GM12878 (cell line): ENCODE measurements at regions not wholly inside any gene's neighbourhood (a gene's known extent, or its start where the extent isn't known, plus 50 kb on each side); places are given as distances from the start of the nearest gene placed in this dataset.

Experiments used
- ATAC-seq: fragments of 200-7000 bp; cut with Tn5 transposase; 3 replicates; pipeline ENCODE4 v1.9.1; 2020; ENCODE audit warnings: mild to moderate bottlenecking, moderate library complexity
- BruUV-seq: library from RNA; stranded (reverse); fragments of 400-500 nt; replicated peaks from 2 replicates; lab custom pipeline; 2021; lab: Mats Ljungman, UMichigan
- CTCF ChIA-PET: fragments of 300-600 bp; sonication (Branson Sonifier 250); formaldehyde crosslinking; extraction: SDS; loops from one replicate; lab custom pipeline; 2021; ENCODE audit warnings: inconsistent platforms; lab: Yijun Ruan, JAX
- POLR2A ChIA-PET: fragments of 350-600 bp; formaldehyde crosslinking; extraction: SDS; loops from one replicate; lab custom pipeline; 2021; ENCODE audit warnings: inconsistent platforms; lab: Charles Lee
- RAD21 ChIA-PET: fragments of 300-600 bp; sonication (Branson Sonifier 250); formaldehyde crosslinking; loops from one replicate; lab custom pipeline; 2023; ENCODE audit warnings: antibody characterized with exemption; ENCODE audit not compliant: unreplicated experiment; lab: Charles Lee
- SMC1A ChIA-PET: fragments of 300-600 bp; sonication (Branson Sonifier 250); formaldehyde crosslinking; loops from one replicate; lab custom pipeline; 2023; ENCODE audit not compliant: unreplicated experiment, uncharacterized antibody; lab: Charles Lee
- DNase-seq: peaks from one replicate; pipeline ENCODE4 v3.0.0-alpha.2; 2011; ENCODE audit warnings: low read depth, low spot score
- FAIRE-seq: peaks from 3 replicates; lab custom pipeline; 2011; peaks lifted over from hg19 to GRCh38; lab: Jason Lieb, UNC
- H2AFZ ChIP-seq: 2 replicates; pipeline ENCODE4 v1.6.0; 2011; ENCODE audit warnings: low read depth, low read length, control low read depth; ENCODE audit not compliant: control insufficient read depth
- H3K27ac ChIP-seq: 2 replicates; pipeline ENCODE4 v1.5.1; 2011; ENCODE audit warnings: control low read depth; ENCODE audit not compliant: control insufficient read depth, insufficient read depth
- H3K27me3 ChIP-seq, 2 experiments: replicated peaks in 1 of 2; 2 replicates each; pipeline versions ENCODE4 v1.6.0 to v1.6.1; 2011; ENCODE audit warnings: low read length in 1 of 2; ENCODE audit not compliant: control insufficient read depth in 2 of 2, insufficient read depth in 2 of 2
- H3K36me3 ChIP-seq, 2 experiments: 2 replicates each; pipeline ENCODE4 v1.5.1; 2011; ENCODE audit warnings: low read length in 1 of 2; ENCODE audit not compliant: control insufficient read depth in 2 of 2, insufficient read depth in 2 of 2
- H3K4me1 ChIP-seq: 2 replicates; pipeline ENCODE4 v1.6.1; 2011; ENCODE audit warnings: mild to moderate bottlenecking, low read length, moderate library complexity, mixed read lengths; ENCODE audit not compliant: control insufficient read depth, insufficient read depth
- H3K4me2 ChIP-seq: 2 replicates; pipeline ENCODE4 v1.6.0; 2011; ENCODE audit warnings: control low read depth; ENCODE audit not compliant: control insufficient read depth, insufficient read depth
- H3K4me3 ChIP-seq: fragments of 200-600 bp; sonication (generic); 2 replicates; pipeline ENCODE4 v1.5.1; 2016
- H3K79me2 ChIP-seq: 2 replicates; pipeline ENCODE4 v1.6.0; 2011; ENCODE audit warnings: low read length; ENCODE audit not compliant: control insufficient read depth, insufficient read depth
- H3K9ac ChIP-seq: 2 replicates; pipeline ENCODE4 v1.8.0; 2011; ENCODE audit warnings: low read length, control low read depth, mixed read lengths; ENCODE audit not compliant: control insufficient read depth, insufficient read depth
- H3K9me3 ChIP-seq: replicated peaks from 3 replicates; pipeline ENCODE4 v1.5.1; 2011; ENCODE audit warnings: mild to moderate bottlenecking, low read length; ENCODE audit not compliant: control insufficient read depth, insufficient read depth
- H4K20me1 ChIP-seq: 2 replicates; pipeline ENCODE4 v1.6.0; 2011; ENCODE audit not compliant: control insufficient read depth, insufficient read depth
- BACH1 ChIP-seq: fragments of 450-650 bp; IDR thresholded peaks from 2 replicates; pipeline ENCODE4 v1.6.1; 2017; ENCODE audit warnings: mild to moderate bottlenecking, borderline replicate concordance
- BHLHE40 ChIP-seq, 2 experiments: fragments of 450-650 bp in 1 of 2; IDR thresholded peaks; 2 replicates each; pipeline ENCODE4 v1.6.1; 2011 to 2017; ENCODE audit warnings: low read depth in 2 of 2, borderline replicate concordance in 1 of 2, improper control_type of control experiment in 1 of 2, low read length in 1 of 2, mild to moderate bottlenecking in 1 of 2
- BMI1 ChIP-seq: fragments of 450-650 bp; IDR thresholded peaks from 2 replicates; pipeline ENCODE4 v1.6.1; 2016; ENCODE audit warnings: mild to moderate bottlenecking, moderate library complexity, borderline replicate concordance
- EGR1 ChIP-seq, 2 experiments: IDR thresholded peaks; 1 replicate in 1 of 2; 2 replicates in 1 of 2; pipeline ENCODE4 v1.6.1; 2011 to 2012; ENCODE audit warnings: low read depth in 2 of 2, low read length in 2 of 2, borderline replicate concordance in 1 of 2, mild to moderate bottlenecking in 1 of 2, moderate library complexity in 1 of 2
- LARP7 ChIP-seq: fragments of 450-650 bp; IDR thresholded peaks from 2 replicates; pipeline ENCODE4 v1.6.1; 2017; ENCODE audit warnings: mild to moderate bottlenecking
- MTA2 ChIP-seq: fragments of 450-650 bp; IDR thresholded peaks from 2 replicates; pipeline ENCODE4 v1.6.1; 2016; ENCODE audit warnings: low read depth, mild to moderate bottlenecking, moderate library complexity
- PKNOX1 ChIP-seq: fragments of 450-650 bp; IDR thresholded peaks from 2 replicates; pipeline ENCODE4 v1.6.1; 2016; ENCODE audit warnings: mild to moderate bottlenecking
- POU2F2 ChIP-seq: IDR thresholded peaks from 3 replicates; pipeline ENCODE4 v1.6.1; 2011; ENCODE audit warnings: low read depth, mild to moderate bottlenecking, low read length, borderline replicate concordance
- PRDM15 ChIP-seq: fragments of 450-650 bp; formaldehyde crosslinking; IDR thresholded peaks from 2 replicates; pipeline ENCODE4 v1.4.0; 2020; ENCODE audit warnings: mild to moderate bottlenecking, moderate library complexity
- RAD21 ChIP-seq: IDR thresholded peaks from 2 replicates; pipeline ENCODE4 v1.6.1; 2011; ENCODE audit warnings: mild to moderate bottlenecking, low read depth, low read length, moderate library complexity; ENCODE audit not compliant: insufficient read depth
- SIX5 ChIP-seq: IDR thresholded peaks from 2 replicates; pipeline ENCODE4 v1.6.1; 2011; ENCODE audit warnings: mild to moderate bottlenecking, low read depth, low read length, moderate library complexity; ENCODE audit not compliant: severe bottlenecking
- SKIL ChIP-seq: fragments of 450-650 bp; IDR thresholded peaks from 2 replicates; pipeline ENCODE4 v1.6.1; 2017; ENCODE audit warnings: mild to moderate bottlenecking, low read depth, inconsistent platforms; ENCODE audit not compliant: poor library complexity, severe bottlenecking
- SMAD5 ChIP-seq: IDR thresholded peaks from 2 replicates; pipeline ENCODE4 v1.6.1; 2016; ENCODE audit warnings: antibody characterized with exemption, low read depth
- SMC3 ChIP-seq: IDR thresholded peaks from 2 replicates; pipeline ENCODE4 v1.6.1; 2011; ENCODE audit warnings: low read length, improper control_type of control experiment, borderline replicate concordance
- WGBS: methylation state at CpG from one replicate; pipeline ENCODE4 v1.1.6; 2016; ENCODE audit warnings: low lambda C conversion rate; ENCODE audit not compliant: insufficient replicate concordance, insufficient coverage; ENCODE audit errors: missing lambda C conversion rate; 5-methylcytosine and 5-hydroxymethylcytosine counted together
- in situ Hi-C: fragments of 300-500 bp; cut with MboI; formaldehyde crosslinking; loops from 9 replicates; pipeline ENCODE4 v1.14.3; 2018; ENCODE audit warnings: mixed read lengths
- intact Hi-C: fragments of 100-400 bp; cut with micrococcal nuclease; formaldehyde crosslinking; loops from one replicate; pipeline ENCODE4 v1.14.2; 2022; ENCODE audit not compliant: unreplicated experiment
- TF ChIP-seq, protein P1 (sequence below): fragments of 450-650 bp; IDR thresholded peaks from 2 replicates; pipeline ENCODE4 v1.6.1; 2014; ENCODE audit warnings: mild to moderate bottlenecking

- CTCF ChIA-PET: no interaction called here
- WGBS: 21% methylated on average over 7 of the region's 7 CpGs
- RAD21 ChIA-PET: no interaction called here
- no peak overlapping the region for H3K4me3 ChIP-seq
- no peaks in the 10 kb centered on the region for H3K4me1 ChIP-seq
- in situ Hi-C loops (no loop called here), intact Hi-C loops (no loop called here)
- no peak for FAIRE-seq
- no peak overlapping the region for H3K9ac ChIP-seq
- no peak overlapping the region for H3K27ac ChIP-seq
- no peaks in the 10 kb centered on the region for H3K36me3 ChIP-seq
- no peak overlapping the region for H3K4me2 ChIP-seq
- no peaks in the 10 kb centered on the region for H3K79me2 ChIP-seq
- peaks cover 0 to 2% of the 10 kb centered on the region in 2 experiments; a peak in 3 of 4 replicates for H3K27me3 ChIP-seq
- no peaks in the 10 kb centered on the region; the same call in 2 of the 3 replicates for H3K9me3 ChIP-seq
- DNase-seq: no peak
- TF ChIP-seq BHLHE40 (IDR thresholded peaks at IDR 0.05; ENCODE audit: borderline replicate concordance in 1 of 2, low read depth in 2 of 2, low read length in 1 of 2) (no peak), BACH1 (no peak), PKNOX1 (no peak), POU2F2 (no peak), BMI1 (no peak), PRDM15 (CRISPR knock-in tag) (no peak), SMAD5 (no peak), SIX5 (no peak), MTA2 (no peak), SMC3 (no peak), SKIL (no peak), LARP7 (no peak), RAD21 (no peak), EGR1 (IDR thresholded peaks at IDR 0.05; ENCODE audit: borderline replicate concordance in 1 of 2, low read depth in 2 of 2, low read length in 2 of 2) (no peak)
- TF ChIP-seq, protein P1, sequence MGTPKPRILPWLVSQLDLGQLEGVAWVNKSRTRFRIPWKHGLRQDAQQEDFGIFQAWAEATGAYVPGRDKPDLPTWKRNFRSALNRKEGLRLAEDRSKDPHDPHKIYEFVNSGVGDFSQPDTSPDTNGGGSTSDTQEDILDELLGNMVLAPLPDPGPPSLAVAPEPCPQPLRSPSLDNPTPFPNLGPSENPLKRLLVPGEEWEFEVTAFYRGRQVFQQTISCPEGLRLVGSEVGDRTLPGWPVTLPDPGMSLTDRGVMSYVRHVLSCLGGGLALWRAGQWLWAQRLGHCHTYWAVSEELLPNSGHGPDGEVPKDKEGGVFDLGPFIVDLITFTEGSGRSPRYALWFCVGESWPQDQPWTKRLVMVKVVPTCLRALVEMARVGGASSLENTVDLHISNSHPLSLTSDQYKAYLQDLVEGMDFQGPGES: no peak
- H4K20me1 ChIP-seq: no peaks in the 10 kb centered on the region
- POLR2A ChIA-PET: no interaction called here
- BruUV-seq: no TSS peak
- no peak overlapping the region for H2AFZ ChIP-seq
- SMC1A ChIA-PET: no interaction called here
- no peak for ATAC-seq
Measured at GRCh38 chr11:71309181-71309580, 56.8 kb upstream of the SHANK2 start.
